GM18861 (cell line): ENCODE measurements at regions not wholly inside any gene's neighbourhood (a gene's known extent, or its start where the extent isn't known, plus 50 kb on each side); places are given as distances from the start of the nearest gene placed in this dataset.

Experiments used
- ATAC-seq: cut with Tn5 transposase; IDR thresholded peaks from one replicate; pipeline ENCODE4 v1.9.1; 2021; ENCODE audit not compliant: unreplicated experiment

- no peak for ATAC-seq
These were observed 375.6 kb downstream of the BCKDHB start for GRCh38 chr6:80482056-80482455.

- ATAC-seq = no peak
These were observed 374.1 kb downstream of the BCKDHB start for GRCh38 chr6:80480421-80481157.

- ATAC-seq = no peak
These were observed 371.6 kb downstream of the BCKDHB start for GRCh38 chr6:80478030-80478429.

- ATAC-seq = no peak
These were observed 371.1 kb downstream of the BCKDHB start for GRCh38 chr6:80477591-80477990.

- ATAC-seq = no peak
These were observed 365.8 kb downstream of the BCKDHB start for GRCh38 chr6:80472271-80472670.

GRCh38 chr6:80469977-80470376 is 363.5 kb downstream of the BCKDHB start:
- no peak for ATAC-seq

- no peak for ATAC-seq
These were observed 361.9 kb downstream of the BCKDHB start for GRCh38 chr6:80468398-80468797.

GRCh38 chr6:80467408-80467807 is 360.9 kb downstream of the BCKDHB start:
- ATAC-seq = no peak

GRCh38 chr6:80466981-80467380 is 360.5 kb downstream of the BCKDHB start:
- no peak for ATAC-seq

GRCh38 chr6:80465513-80465912 is 359.0 kb downstream of the BCKDHB start:
- ATAC-seq = no peak

- no peak for ATAC-seq
These were observed 358.4 kb downstream of the BCKDHB start for GRCh38 chr6:80464901-80465300.

- no peak for ATAC-seq
These were observed 356.7 kb downstream of the BCKDHB start for GRCh38 chr6:80463197-80463596.

- ATAC-seq = no peak
These were observed 353.9 kb downstream of the BCKDHB start for GRCh38 chr6:80460257-80460865.

- no peak for ATAC-seq
These were observed 351.0 kb downstream of the BCKDHB start for GRCh38 chr6:80457439-80457933.

GRCh38 chr6:80456724-80457438 is 350.4 kb downstream of the BCKDHB start:
- no peak for ATAC-seq

- no peak for ATAC-seq
These were observed 348.3 kb downstream of the BCKDHB start for GRCh38 chr6:80454661-80455365.

- peak; percentile 75 for ATAC-seq
These were observed 347.7 kb downstream of the BCKDHB start for GRCh38 chr6:80454197-80454596.

GRCh38 chr6:80449726-80450125 is 343.3 kb downstream of the BCKDHB start:
- ATAC-seq = no peak

GRCh38 chr6:80446454-80447045 is 340.1 kb downstream of the BCKDHB start:
- ATAC-seq = no peak

GRCh38 chr6:80445751-80446150 is 339.3 kb downstream of the BCKDHB start:
- no peak for ATAC-seq

GRCh38 chr6:80442366-80442765 is 335.9 kb downstream of the BCKDHB start:
- ATAC-seq = no peak
